ENCODE measurements at regions not wholly inside any gene's neighbourhood (a gene's known extent, or its start where the extent isn't known, plus 50 kb on each side); places are given as distances from the start of the nearest gene placed in this dataset.
A peak's percentile ranks its signal among the peaks of the same experiment; 100 is the strongest.
"Not testable (repeated sequence)": the region's sequence is repeated elsewhere in the genome, so short reads cannot be mapped to it uniquely, and the experiment has no call there.

DNA sequence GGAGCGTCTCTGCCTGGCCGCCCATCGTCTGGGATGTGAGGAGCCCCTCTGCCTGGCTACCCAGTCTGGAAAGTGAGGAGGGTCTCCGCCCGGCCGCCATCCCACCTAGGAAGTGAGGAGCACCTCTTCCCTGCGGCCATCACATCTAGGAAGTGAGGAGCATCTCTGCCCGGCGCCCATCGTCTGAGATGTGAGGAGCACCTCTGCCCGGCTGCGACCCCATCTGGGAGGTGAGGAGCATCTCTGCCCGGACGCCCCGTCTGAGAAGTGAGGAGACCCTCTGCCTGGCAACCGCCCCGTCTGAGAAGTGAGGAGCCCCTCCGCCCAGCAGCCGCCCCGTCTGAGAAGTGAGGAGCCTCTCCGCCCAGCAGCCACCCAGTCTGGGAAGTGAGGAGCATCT lies 84.5 kb downstream of the IDS start:
- not testable (repeated sequence) for DNase-seq (ENCODE audit: low spot score)

DNA sequence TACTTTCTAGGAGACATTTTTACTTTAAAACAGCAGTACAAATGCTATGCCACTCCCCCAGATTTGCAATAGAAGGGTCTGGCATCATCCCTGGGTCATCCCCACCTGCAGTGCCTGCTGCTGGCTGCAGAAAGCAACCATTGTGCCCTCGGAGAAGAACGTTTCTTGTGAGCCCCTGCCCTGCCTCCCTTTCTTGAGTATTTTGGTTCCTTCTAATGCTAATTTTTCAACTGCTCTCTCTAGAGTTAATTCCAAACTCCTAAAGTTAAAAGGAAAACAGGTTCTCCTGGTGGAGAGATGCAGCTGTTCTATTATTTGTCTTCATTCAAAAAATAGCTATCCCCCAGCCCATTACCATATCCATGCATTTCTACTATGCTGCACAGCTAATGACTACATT lies 107.1 kb downstream of the IDS start:
- DNase-seq (ENCODE audit: low spot score) = no peak

DNA sequence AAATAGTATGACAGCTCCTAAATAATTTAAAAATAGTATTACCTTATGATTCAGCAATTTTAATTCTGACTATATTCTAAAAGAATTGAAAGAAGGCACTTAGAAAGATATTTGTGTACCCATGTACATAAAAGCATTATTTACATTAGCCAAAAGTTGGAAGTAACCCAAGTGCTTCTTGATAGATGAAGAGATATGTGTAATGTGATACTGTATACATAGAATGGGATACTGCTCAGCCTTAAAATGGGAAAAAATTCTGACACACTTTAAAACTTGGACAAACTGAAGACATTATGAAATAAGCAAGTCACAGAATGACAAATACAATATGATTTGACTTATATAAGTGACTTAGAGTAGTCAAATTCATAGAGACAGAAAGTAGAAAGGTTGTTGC lies 112.2 kb downstream of the IDS start:
- DNase-seq (ENCODE audit: low spot score) = no peak

- no peak for DNase-seq (ENCODE audit: low spot score)
Measured at GRCh38 chrX:149383852-149384251, 121.3 kb downstream of the IDS start.

DNA sequence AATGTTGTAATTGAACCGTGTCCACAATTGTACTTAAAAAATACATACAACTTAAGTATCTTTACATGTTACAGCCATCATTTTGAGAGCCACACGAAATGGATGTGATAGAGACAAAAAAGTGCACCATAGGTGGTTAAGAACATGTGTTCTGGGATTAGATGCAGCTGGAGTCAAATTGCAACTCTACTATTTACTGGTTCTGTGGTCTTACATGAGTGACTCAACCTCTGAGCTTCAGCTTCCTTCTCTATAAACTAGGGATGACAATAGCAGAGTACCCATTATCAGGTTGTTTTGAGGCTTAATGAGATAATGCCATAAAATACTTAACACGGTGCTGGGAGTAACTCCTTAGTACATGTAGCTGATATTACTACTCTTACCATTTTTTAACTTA lies 130.4 kb downstream of the IDS start:
- DNase-seq (ENCODE audit: low spot score) = no peak

DNA sequence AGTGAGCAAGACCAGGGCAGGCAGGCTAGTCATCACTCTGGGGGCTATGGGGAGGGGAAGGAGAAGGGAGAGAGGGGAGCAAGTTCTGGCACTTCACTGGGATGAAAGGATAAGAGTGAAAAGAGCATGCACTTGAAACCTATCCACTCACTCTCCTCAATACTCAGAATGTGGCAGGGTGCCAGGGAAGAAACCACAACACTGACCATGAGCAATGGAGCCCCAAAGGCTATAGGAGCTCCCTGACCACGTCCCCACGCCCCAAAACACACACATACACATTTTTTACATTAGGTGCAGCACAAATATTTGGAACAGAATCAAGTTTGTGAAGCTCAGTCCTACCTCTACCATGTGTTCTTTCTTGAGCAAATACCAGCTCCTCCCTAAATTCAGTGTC lies 132.2 kb downstream of the IDS start:
- no peak for DNase-seq (ENCODE audit: low spot score)

GRCh38 chrX:149371986-149372385 lies 133.1 kb downstream of the IDS start:
- no peak for DNase-seq (ENCODE audit: low spot score)

- no peak for DNase-seq (ENCODE audit: low spot score)
Measured at GRCh38 chrX:149370097-149370496, 135.0 kb downstream of the IDS start.

GRCh38 chrX:149365552-149365951 lies 139.6 kb downstream of the IDS start:
- no peak for DNase-seq (ENCODE audit: low spot score)

GRCh38 chrX:149365061-149365460 lies 140.0 kb downstream of the IDS start:
- no peak for DNase-seq (ENCODE audit: low spot score)

- DNase-seq (ENCODE audit: low spot score) = no peak
Measured at GRCh38 chrX:149363965-149364364, 141.1 kb downstream of the IDS start.

GRCh38 chrX:149346306-149346705 lies 158.8 kb downstream of the IDS start:
- DNase-seq (ENCODE audit: low spot score) = no peak

- DNase-seq (ENCODE audit: low spot score) = no peak
Measured at GRCh38 chrX:149322316-149322715, 182.8 kb downstream of the IDS start.

- no peak for DNase-seq (ENCODE audit: low spot score)
Measured at GRCh38 chrX:149313871-149314371, 191.2 kb downstream of the IDS start.

GRCh38 chrX:149312988-149313387 lies 192.1 kb downstream of the IDS start:
- no peak for DNase-seq (ENCODE audit: low spot score)

GRCh38 chrX:149312097-149312496 lies 193.0 kb downstream of the IDS start:
- DNase-seq (ENCODE audit: low spot score) = no peak

GRCh38 chrX:149302705-149303104 lies 202.4 kb downstream of the IDS start:
- DNase-seq (ENCODE audit: low spot score) = no peak

DNA sequence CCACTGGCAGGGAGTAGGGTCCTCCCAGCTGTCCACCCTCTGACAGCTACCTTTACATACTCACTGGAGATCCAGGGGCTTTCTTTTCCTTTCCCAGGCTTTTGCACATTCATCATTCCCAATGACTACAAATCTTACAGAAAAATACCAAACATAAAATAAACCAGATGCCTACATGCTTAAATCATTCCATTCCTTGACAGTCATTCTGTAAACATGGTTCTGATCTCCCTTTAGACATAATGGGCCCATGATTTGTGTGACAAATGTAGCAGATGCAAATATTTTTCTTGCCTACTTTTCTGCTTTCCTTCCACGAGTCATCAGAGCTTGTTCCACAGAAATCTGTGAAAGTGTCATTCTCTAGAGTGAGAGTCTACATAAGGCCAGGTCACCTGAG lies 207.0 kb downstream of the IDS start:
- DNase-seq (ENCODE audit: low spot score) = no peak

DNA sequence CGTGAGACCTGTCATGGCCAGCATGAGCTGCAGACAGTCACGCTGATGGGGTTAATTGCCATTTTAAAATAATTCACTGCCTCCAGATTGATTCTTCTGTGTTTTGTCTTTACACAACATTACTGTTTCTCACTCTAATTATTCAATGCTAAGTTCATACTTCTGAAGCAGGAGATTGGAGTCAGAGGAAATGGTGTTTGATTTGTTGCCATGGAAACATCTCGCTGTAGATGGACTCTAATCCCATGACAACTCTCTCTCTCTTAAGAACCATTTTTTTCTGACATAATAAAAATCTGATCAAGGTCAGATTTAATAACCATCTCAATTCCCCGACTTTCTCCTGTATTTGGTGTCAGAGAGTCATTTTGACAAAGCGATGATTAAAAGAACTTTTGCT lies 209.0 kb downstream of the IDS start:
- DNase-seq (ENCODE audit: low spot score) = no peak

DNA sequence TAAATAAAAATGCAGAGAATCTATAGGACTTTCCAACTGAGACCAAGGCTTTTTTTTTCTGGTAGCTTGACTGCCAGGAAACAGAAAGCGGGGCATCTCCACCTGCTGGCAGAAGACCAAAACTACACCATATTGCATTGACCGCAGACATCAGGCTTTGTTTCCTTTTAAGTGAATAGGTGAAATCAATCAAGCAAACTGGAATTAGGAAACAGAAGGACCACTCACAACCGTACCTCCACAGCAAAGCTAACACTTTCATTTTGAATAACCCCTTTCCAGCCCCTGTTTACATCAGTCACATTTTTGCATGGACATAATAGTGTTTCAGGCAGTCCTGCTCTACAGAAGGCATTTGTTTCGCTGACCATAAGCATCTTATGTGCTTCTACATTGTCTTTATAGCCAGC lies 218.2 kb downstream of the IDS start:
- peak; percentile 3 for DNase-seq (ENCODE audit: low spot score)

DNA sequence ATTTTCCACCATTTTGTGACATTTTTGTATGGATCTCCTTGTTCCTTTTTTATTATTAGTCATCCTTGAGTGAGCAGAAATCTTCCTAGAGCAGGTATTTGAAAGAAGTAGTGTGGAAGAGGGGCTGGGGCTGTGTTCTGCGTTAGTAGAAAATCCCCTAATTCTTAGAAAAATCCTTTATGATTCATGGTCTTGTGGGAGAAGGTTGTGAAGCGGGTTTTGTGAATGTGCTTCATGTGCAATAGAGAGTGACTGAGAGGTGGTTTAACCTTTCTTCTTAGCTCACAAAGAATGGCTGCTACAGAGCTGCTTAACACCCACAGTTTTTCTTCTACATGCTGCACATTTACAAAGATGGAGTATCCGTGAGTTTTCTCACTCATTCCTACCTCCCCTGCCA lies 220.5 kb downstream of the IDS start:
- no peak for DNase-seq (ENCODE audit: low spot score)

- no peak for DNase-seq (ENCODE audit: low spot score)
Measured at GRCh38 chrX:149283853-149284252, 221.3 kb downstream of the IDS start.

DNA sequence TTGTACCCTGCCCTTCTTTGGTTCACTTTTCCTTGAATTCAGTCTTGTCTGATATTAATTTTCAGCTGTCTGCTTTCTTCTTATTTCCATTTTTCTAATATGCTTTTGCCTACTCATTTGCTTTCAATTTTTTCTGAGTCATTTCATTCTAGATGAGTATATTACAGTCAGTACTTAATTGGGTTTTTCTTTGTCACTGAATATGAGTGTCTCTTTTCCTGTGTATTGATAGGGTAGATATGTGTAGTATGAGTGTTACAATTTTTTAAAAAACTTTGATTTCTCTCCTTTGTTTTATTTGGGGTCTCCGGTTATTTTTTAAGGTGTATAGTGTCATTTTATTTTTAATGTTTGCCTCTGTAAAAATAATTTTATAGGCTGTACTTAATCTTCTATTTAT lies 222.2 kb downstream of the IDS start:
- DNase-seq (ENCODE audit: low spot score) = no peak

DNA sequence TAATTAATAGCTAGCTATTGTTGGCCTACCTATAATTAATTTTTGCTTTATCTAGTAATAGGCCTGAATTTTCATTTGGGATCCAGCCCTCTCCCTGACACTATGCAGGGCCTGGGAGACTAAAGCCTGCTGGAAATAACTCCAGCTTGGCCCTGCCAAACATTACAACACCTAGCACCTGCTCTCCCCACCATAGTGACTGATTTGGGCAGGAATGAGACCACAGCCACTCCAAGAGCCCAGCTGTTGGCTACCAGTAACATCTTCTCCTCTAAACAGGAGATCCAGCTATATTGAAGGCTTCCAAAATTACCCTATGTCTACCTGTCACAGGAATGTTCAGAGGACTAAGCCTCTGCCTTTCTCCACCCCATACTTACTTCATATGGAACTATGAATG lies 225.1 kb downstream of the IDS start:
- no peak for DNase-seq (ENCODE audit: low spot score)

DNA sequence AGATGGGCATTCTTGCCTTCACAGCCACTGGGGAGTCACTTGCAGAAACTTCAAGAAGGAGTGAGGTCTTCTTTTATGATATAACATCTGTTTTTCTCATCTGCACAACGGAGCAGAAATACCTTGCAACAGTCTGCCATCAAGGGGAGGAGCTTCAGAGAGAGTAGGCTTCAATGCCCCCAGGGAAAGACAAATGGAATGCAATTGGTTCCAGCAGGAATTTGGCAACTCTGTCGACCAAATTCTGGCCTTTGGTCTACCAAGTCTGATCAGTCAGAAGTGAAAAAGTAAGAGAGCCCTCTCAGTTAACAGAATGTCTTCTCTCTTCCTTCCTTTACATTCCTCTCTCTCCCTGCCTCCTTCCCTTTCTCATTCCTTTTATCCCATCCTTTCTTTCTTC lies 229.3 kb downstream of the IDS start:
- no peak for DNase-seq (ENCODE audit: low spot score)

Data from HuH-7.5 (cell line).